ENCODE measurements at regions not wholly inside any gene's neighbourhood (a gene's known extent, or its start where the extent isn't known, plus 50 kb on each side); places are given as distances from the start of the nearest gene placed in this dataset.
A peak's percentile ranks its signal among the peaks of the same experiment; 100 is the strongest.
"Not testable (repeated sequence)": the region's sequence is repeated elsewhere in the genome, so short reads cannot be mapped to it uniquely, and the experiment has no call there.

DNA sequence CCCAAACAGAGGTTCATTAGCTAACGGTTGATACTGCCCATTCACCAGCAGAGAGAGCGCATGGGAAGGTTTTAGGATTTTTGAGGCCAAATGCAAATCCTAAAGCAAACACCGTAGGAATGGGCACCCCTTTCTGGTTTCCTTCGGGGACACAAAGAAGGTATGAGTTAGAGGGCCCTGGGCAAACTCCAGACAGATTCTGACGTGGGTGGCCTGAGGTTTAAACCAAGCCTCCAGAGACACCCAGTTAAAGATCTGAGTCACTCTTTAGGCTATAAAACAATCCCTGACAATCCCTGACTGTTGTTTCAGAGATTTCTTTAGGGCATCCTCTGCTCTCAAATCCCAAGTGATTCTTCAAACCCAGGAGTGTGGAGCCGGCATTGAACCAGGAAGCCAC is 262.2 kb upstream of the USP9Y start:
- H3K27ac Mint-ChIP-seq; POLR2A ChIA-PET; H3K9me3 Mint-ChIP-seq; H3K27me3 Mint-ChIP-seq; H3K4me3 Mint-ChIP-seq; CTCF ChIA-PET; H3K4me1 Mint-ChIP-seq; DNase-seq; H3K36me3 Mint-ChIP-seq (ENCODE audit: low read depth): not testable (repeated sequence)

DNA sequence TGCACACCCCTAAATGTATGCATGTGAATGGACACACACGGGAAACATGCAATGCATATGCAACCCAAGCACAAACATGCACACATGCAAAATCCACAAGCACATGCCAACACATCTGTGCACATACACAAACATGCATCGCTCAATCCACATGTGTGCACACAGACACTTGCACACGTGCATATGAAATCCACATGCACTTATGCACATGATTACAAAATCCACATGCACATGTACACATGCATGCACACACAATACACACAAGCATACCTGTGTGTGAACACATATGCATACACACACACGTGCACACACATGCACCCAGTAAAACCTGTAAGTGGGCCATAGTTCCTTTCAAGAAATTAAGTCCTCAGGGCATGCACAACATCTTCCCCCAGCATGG is 256.8 kb upstream of the USP9Y start:
- ChIA-PET CTCF (no interaction called here), POLR2A (no interaction called here)
- H3K4me1 Mint-ChIP-seq: no peaks in the 10 kb centered on the region
- H3K27me3 Mint-ChIP-seq: no peaks in the 10 kb centered on the region
- no peak for DNase-seq
- no peaks in the 10 kb centered on the region for H3K36me3 Mint-ChIP-seq (ENCODE audit: low read depth)
- no peak overlapping the region for H3K27ac Mint-ChIP-seq
- no peaks in the 10 kb centered on the region for H3K9me3 Mint-ChIP-seq
- H3K4me3 Mint-ChIP-seq: no peak overlapping the region

DNA sequence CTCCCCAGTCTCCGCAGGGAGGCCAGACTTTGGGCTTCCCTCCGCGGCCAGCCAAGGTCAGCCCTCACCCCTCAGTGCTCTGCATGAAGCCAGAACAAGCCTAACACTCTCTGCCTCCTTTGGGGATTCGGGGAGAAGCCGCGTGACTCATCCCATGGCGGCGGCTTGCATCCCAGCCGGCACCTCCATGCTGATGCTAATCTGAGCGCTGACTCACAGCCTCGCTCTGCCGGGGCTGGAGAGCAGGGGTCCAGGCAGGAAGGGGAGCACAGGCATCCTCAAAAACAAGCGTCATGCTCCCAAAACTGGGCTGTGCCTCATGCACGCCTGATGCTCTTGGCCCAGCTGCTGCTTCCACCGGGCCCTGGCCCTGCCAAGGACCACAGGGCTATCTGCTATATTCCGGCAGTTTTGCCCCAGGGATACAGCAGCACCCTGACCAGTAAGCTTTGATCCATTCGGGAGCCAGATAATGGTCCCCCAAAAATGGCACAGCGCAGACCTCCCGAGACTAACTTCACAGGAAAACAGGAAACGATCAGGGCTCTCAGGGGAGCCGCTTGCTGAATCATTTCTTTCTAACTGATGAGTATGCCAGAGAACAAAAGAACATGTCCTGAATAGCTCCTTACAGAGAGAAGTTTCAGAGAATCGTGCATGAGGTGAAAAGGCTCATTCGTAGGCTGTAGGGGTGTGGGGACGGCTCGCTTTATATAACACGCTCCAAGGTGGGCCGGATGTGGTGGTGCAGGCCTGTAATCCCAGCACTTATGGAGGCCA is 254.4 kb upstream of the USP9Y start:
- CTCF ChIA-PET; DNase-seq; H3K4me1 Mint-ChIP-seq; H3K27ac Mint-ChIP-seq; H3K4me3 Mint-ChIP-seq; H3K27me3 Mint-ChIP-seq; POLR2A ChIA-PET; H3K9me3 Mint-ChIP-seq; H3K36me3 Mint-ChIP-seq (ENCODE audit: low read depth): not testable (repeated sequence)

DNA sequence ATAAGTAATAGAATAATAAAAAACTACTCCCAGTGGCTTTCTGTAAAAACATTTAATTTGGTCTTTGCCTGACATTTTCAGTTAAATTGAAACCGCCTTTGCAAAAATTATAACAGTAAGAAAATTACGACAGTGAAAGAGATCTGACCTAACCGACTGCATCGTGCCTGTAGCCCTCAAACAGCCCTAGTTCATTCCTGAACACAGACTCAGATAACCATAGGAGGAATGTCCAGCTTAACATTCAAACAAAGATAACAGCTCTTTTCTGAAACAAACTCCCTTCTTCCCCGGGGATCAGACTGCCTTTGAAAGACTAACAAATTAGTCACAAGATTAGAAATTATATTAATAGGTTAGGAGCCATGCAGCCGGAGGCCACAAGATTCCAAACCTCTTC is 252.5 kb upstream of the USP9Y start:
- H3K27me3 Mint-ChIP-seq; POLR2A ChIA-PET; DNase-seq; H3K36me3 Mint-ChIP-seq (ENCODE audit: low read depth); H3K9me3 Mint-ChIP-seq; H3K4me1 Mint-ChIP-seq; H3K27ac Mint-ChIP-seq; H3K4me3 Mint-ChIP-seq; CTCF ChIA-PET: not testable (repeated sequence)

DNA sequence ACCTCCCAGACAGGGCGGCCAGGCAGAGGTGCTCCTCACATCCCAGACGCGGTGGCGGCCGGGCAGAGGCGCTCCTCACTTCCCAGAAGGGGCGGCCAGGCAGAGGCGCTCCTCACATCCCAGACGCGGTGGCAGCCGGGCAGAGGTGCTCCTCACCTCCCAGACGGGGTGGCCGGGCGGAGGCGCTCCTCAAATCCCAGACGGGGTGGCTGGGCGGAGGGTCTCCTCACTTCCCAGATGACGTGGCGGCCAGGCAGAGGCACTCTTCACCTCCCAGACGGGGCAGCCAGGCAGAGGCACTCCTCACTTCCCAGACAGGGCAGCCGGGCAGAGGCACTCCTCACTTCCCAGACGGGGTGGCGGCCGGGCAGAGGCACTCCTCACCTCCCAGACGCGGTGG is 247.7 kb upstream of the USP9Y start:
- POLR2A ChIA-PET; H3K4me1 Mint-ChIP-seq; H3K36me3 Mint-ChIP-seq (ENCODE audit: low read depth); H3K9me3 Mint-ChIP-seq; H3K4me3 Mint-ChIP-seq; CTCF ChIA-PET; H3K27me3 Mint-ChIP-seq; DNase-seq; H3K27ac Mint-ChIP-seq: not testable (repeated sequence)

DNA sequence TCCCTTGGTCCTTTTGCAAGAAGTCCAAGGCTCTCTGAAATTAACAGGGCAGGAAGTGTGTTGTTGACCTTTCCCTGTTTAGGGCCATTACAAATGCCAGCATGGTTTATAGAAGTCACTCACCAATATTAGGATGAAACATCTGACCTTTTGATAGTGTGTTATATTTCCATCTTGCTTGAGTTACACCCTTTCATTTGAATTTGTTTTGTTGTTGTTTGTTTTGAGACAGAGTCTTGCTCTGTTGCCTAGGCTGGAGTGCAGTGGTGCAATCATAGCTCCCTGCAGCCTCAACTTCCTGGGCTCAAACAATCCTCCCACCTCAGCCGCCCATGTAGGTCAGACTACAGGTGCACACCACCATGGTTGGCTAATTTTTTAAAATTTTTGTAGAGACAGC is 241.1 kb upstream of the USP9Y start:
- CTCF ChIA-PET: no interaction called here
- DNase-seq: no peak
- Mint-ChIP-seq H3K9me3 (no peaks in the 10 kb centered on the region), H3K27ac (no peak overlapping the region), H3K36me3 (ENCODE audit: low read depth) (no peaks in the 10 kb centered on the region), H3K27me3 (no peaks in the 10 kb centered on the region), H3K4me1 (no peaks in the 10 kb centered on the region), H3K4me3 (no peak overlapping the region)
- POLR2A ChIA-PET: no interaction called here

DNA sequence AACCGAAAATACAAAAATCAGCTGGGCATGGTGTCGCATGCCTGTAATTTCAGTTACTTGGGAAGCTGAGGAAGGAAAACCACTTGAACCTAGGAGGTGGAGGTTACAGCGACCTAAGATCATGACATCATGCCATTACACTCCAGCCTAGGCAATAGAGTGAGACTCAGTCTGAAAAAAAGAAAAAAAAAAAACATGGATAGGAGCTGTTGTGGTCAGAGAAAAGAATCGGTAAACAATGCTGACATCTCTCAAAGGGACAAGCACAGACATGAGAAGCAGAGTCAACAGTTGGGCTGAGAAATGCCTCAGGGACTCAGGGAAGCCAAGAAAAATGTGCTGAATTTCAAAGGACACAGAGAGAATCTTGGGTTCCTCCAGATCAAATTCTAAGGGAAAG is 236.9 kb upstream of the USP9Y start:
- H3K4me3 Mint-ChIP-seq: no peak overlapping the region
- no peak for DNase-seq
- H3K9me3 Mint-ChIP-seq: peaks cover 10% of the 10 kb centered on the region
- no peaks in the 10 kb centered on the region for H3K27me3 Mint-ChIP-seq
- H3K4me1 Mint-ChIP-seq: no peaks in the 10 kb centered on the region
- H3K36me3 Mint-ChIP-seq (ENCODE audit: low read depth): no peaks in the 10 kb centered on the region
- ChIA-PET POLR2A (no interaction called here), CTCF (no interaction called here)
- no peak overlapping the region for H3K27ac Mint-ChIP-seq

DNA sequence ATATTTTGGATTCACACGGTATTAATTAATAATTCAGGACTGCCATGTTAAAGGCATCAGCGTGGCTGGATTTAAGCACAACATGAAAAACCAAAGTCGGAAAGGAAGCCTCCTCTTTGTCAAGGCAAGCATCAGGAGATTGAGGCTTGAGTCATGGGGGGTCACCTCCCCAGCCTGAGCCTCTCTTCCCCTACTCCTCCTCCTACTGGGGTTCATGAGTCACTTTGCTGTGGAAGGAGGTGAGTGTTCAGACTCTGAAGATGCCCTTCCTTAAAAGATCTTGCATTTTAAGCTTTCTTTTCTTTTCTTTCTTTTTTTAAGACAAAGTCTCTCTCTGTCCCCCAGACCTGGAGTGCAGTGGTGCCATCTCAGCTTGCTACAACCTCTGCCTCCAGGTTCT is 235.3 kb upstream of the USP9Y start:
- no peak overlapping the region for H3K27ac Mint-ChIP-seq
- POLR2A ChIA-PET: no interaction called here
- no peak overlapping the region for H3K4me3 Mint-ChIP-seq
- DNase-seq: no peak
- peaks cover 11% of the 10 kb centered on the region for H3K9me3 Mint-ChIP-seq
- H3K27me3 Mint-ChIP-seq: no peaks in the 10 kb centered on the region
- CTCF ChIA-PET: no interaction called here
- no peaks in the 10 kb centered on the region for H3K36me3 Mint-ChIP-seq (ENCODE audit: low read depth)
- no peaks in the 10 kb centered on the region for H3K4me1 Mint-ChIP-seq

DNA sequence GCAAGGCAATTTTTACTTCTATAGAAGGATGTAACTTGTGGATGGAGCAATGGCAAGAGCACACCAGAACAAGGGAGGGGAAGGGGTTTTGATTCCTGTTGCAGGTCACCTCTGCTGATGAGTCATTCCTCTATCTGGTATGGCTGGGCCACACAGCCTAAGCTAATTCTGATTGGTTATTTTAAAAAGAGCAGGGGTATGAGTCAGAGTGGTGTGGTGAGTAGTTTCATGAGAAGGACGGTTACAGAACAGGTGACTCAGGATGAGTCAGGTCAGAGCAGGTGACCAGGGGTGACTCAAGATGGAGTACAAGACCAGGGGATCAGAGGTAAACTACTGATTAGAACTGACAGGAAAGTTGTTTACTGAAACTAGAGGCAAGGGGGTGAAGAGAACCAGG is 231.9 kb upstream of the USP9Y start:
- no peak for DNase-seq
- no peaks in the 10 kb centered on the region for H3K27me3 Mint-ChIP-seq
- H3K4me1 Mint-ChIP-seq: no peaks in the 10 kb centered on the region
- no peak overlapping the region for H3K4me3 Mint-ChIP-seq
- peaks cover 11% of the 10 kb centered on the region for H3K9me3 Mint-ChIP-seq
- CTCF ChIA-PET: no interaction called here
- H3K36me3 Mint-ChIP-seq (ENCODE audit: low read depth): no peaks in the 10 kb centered on the region
- POLR2A ChIA-PET: no interaction called here
- no peak overlapping the region for H3K27ac Mint-ChIP-seq

DNA sequence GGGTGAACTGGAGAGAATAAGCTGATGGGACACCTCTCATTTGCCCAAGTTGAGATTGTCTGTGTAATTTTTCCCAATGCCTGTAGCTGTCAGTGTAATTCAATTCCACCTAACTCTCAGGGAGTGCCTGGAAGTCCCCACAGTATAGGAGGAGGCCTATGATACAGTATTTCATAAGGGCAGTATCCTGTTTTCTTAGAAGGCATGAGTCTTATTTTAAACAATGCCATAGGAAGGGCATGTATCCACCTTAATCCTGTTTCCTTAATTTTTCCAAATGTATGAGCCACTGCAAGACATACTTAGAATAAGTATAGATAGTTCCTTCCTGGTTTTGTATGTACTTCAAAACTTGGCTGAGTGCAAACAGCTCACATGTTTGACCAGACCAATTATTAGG is 226.6 kb upstream of the USP9Y start:
- Mint-ChIP-seq H3K27ac (no peak overlapping the region), H3K9me3 (no peaks in the 10 kb centered on the region), H3K4me1 (peaks cover 3% of the 10 kb centered on the region), H3K27me3 (no peaks in the 10 kb centered on the region), H3K36me3 (ENCODE audit: low read depth) (no peaks in the 10 kb centered on the region), H3K4me3 (no peak overlapping the region)
- POLR2A ChIA-PET: no interaction called here
- DNase-seq: no peak
- CTCF ChIA-PET: no interaction called here

DNA sequence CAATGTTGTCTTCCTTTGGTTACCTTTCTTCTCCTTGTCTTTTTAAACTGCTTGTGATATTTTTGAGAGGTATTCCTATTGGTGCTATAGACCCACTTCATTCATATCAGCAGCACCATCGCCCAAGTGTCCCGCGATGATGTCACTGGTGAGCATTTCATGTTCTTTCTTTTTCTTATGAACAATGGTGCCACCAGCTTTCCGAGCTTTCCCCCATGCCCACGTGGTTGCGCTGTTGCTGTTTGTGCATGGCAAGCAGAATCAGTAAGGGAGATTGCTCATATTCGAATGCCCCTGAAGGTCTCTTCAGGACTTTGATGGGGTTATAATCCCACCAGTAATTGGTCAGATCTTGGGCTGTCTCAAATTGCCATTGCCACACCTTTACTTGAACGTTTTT is 221.6 kb upstream of the USP9Y start:
- H3K4me1 Mint-ChIP-seq: peaks cover 3% of the 10 kb centered on the region
- peak; percentile 44 for DNase-seq
- no peaks in the 10 kb centered on the region for H3K36me3 Mint-ChIP-seq (ENCODE audit: low read depth)
- ChIA-PET POLR2A (no interaction called here), CTCF (interaction anchor here (0.7 to 1.0 kb wide), 2 partner anchors 143 to 329 kb away, joined by 3 read pairs; no protein-coding TSS in a partner anchor)
- no peak overlapping the region for H3K27ac Mint-ChIP-seq
- H3K27me3 Mint-ChIP-seq: no peaks in the 10 kb centered on the region
- no peak overlapping the region for H3K4me3 Mint-ChIP-seq
- H3K9me3 Mint-ChIP-seq: peaks cover under 1% of the 10 kb centered on the region

DNA sequence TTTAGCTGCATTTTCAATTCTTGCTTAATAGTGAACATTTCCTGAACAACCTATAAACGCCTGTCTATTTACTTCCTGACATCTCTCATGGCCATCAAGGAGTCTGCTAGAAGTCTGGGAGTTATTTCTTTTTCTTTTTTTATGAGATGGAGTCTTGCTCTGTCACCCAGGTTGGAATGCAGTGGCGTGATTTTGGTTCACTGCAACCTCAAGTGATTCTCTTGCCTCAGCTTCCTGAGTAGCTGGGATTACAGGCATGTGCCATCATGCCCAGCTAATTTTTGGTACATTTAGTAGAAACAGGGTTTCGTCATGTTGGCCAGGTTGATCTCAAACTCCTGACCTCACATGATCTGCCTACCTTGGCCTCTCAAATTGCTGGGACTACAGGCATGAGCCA is 217.6 kb upstream of the USP9Y start:
- H3K27ac Mint-ChIP-seq: no peak overlapping the region
- H3K4me3 Mint-ChIP-seq: no peak overlapping the region
- DNase-seq: no peak
- CTCF ChIA-PET: no interaction called here
- H3K9me3 Mint-ChIP-seq: peaks cover 3% of the 10 kb centered on the region
- H3K36me3 Mint-ChIP-seq (ENCODE audit: low read depth): no peaks in the 10 kb centered on the region
- H3K4me1 Mint-ChIP-seq: peaks cover 3% of the 10 kb centered on the region
- H3K27me3 Mint-ChIP-seq: no peaks in the 10 kb centered on the region
- POLR2A ChIA-PET: no interaction called here

DNA sequence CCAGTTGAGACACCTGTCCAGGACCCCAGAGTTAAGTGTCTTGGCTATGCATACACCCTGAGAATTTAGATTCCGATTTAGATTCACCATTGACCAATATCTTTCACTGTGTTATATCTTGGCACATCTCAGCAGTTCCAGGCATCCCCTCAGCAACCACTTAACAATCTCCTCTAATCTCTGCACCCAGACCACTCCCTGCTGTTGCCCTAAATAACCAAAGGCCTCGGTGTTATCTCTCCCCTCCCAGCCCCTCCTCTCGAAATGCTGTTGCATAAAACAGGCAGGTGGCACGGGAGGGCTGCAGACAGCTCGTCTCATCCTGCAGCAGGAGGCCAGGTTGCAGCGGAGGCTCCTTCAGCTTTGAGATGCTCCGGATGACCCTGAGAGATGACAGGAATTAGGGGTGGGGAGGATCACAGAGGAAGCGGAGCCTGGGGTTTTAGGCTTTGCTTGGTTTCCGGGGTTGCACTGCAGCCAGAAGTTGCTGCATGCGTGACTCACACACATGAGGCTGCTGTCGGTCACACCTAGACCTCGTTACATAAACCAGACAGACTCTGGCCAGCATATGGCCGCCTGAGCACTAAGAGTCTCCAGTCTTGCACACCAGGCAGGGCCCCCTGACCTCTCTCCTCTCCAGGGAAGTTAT is 210.3 kb upstream of the USP9Y start:
- peak; percentile 16 for DNase-seq
- no peaks in the 10 kb centered on the region for H3K4me1 Mint-ChIP-seq
- H3K9me3 Mint-ChIP-seq: no peaks in the 10 kb centered on the region
- ChIA-PET CTCF (no interaction called here), POLR2A (no interaction called here)
- H3K4me3 Mint-ChIP-seq: no peak overlapping the region
- H3K27ac Mint-ChIP-seq: no peak overlapping the region
- H3K27me3 Mint-ChIP-seq: no peaks in the 10 kb centered on the region
- H3K36me3 Mint-ChIP-seq (ENCODE audit: low read depth): no peaks in the 10 kb centered on the region

DNA sequence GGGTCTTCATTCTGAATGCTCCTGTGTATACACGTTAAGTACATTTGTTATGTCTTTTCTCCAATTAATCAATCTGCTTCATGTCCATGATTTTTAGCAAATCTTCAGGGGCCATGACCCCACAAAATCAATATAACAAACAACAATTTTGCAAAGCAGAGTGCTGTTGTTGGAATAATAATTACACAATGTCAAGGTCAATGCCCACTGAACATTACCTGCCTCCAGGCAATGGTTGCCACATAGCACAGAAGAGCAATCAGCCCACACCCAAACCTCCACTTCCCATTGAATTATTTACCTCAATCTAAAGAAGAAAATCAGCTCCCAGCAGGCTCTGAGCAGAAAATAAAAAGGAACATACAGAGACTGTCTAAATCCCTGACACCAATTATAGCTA is 208.8 kb upstream of the USP9Y start:
- H3K4me1 Mint-ChIP-seq: no peaks in the 10 kb centered on the region
- no peak for DNase-seq
- H3K4me3 Mint-ChIP-seq: no peak overlapping the region
- CTCF ChIA-PET: interaction anchor here (0.5 kb wide), 1 partner anchor 131 kb away, joined by 3 read pairs; no protein-coding TSS in a partner anchor
- H3K27ac Mint-ChIP-seq: no peak overlapping the region
- H3K27me3 Mint-ChIP-seq: no peaks in the 10 kb centered on the region
- no peaks in the 10 kb centered on the region for H3K9me3 Mint-ChIP-seq
- H3K36me3 Mint-ChIP-seq (ENCODE audit: low read depth): no peaks in the 10 kb centered on the region
- POLR2A ChIA-PET: no interaction called here
